BJ (cell line): ENCODE measurements at regions not wholly inside any gene's neighbourhood (a gene's known extent, or its start where the extent isn't known, plus 50 kb on each side); places are given as distances from the start of the nearest gene placed in this dataset.

ENCODE experiments used
- CTCF ChIA-PET: fragments of 350-600 bp; formaldehyde crosslinking; extraction: SDS; loops from one replicate; lab custom pipeline; 2021; ENCODE audit warnings: antibody characterized with exemption, inconsistent platforms; lab: Yijun Ruan, JAX
- POLR2A ChIA-PET: fragments of 300-600 bp; sonication (Branson Sonifier 250); formaldehyde crosslinking; extraction: SDS; loops from one replicate; lab custom pipeline; 2021; ENCODE audit warnings: antibody characterized with exemption; lab: Charles Lee
- DNase-seq: peaks from one replicate; pipeline ENCODE4 v3.0.0-alpha.2; 2011; ENCODE audit warnings: low read depth
- H3K27me3 ChIP-seq: 2 replicates; pipeline ENCODE4 v1.6.0; 2011; ENCODE audit warnings: low read length; ENCODE audit not compliant: control insufficient read depth, insufficient read depth
- H3K36me3 ChIP-seq: 2 replicates; pipeline ENCODE4 v1.5.1; 2011; ENCODE audit warnings: low read length; ENCODE audit not compliant: control insufficient read depth, insufficient read depth
- H3K4me3 ChIP-seq: 2 replicates; pipeline ENCODE4 v1.5.1; 2011; ENCODE audit warnings: low read depth, mild to moderate bottlenecking, control low read depth, low read length
- CTCF ChIP-seq: IDR thresholded peaks from 2 replicates; pipeline ENCODE4 v1.5.1; 2011; ENCODE audit warnings: low read depth, mild to moderate bottlenecking, control low read depth, inconsistent platforms, low read length, moderate library complexity; ENCODE audit not compliant: insufficient read depth

DNA sequence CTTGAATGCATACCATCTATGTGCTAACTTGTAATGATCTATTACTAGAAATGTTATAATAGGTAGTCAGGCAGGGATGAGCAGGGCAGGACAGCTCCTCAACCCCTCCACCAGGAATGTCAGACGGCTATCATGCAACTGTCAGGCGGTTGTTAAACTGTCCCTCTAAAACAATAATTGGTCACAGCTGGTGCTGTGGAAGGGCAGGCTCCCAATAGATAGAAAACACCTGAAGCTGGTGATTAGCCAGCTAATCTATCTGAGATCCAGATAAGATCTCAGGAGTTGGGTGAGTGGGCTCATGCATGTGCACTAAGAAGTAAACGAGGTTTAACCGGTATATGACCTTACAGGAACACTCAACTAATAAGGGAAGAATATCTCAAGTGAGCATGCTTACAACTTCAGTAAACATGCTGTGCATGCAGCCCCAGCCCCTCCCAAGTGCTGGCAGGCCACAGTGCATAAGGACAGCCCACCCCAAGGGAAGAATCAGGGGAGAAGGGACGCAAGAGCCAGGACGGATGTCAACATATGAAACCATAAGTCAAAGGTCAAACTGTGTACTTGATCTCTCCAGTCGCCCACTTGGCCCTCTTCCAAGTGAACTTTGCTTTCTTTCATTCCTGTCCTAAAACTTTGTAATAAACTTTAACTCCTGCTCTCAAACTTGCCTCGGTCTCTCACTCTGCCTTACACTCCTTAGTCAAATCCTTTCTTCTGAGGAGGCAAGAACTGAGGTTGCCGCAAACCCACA lies 566.2 kb upstream of the NRSN1 start:
- ChIA-PET POLR2A (no interaction called here), CTCF (no interaction called here)
- TF ChIP-seq CTCF = no peak
- H3K4me3 ChIP-seq = no peak overlapping the region
- no peaks in the 10 kb centered on the region for H3K27me3 ChIP-seq
- no peaks in the 10 kb centered on the region for H3K36me3 ChIP-seq
- no peak for DNase-seq

- ChIA-PET POLR2A (no interaction called here), CTCF (no interaction called here)
- TF ChIP-seq CTCF = no peak
- Histone ChIP-seq H3K36me3 (no peaks in the 10 kb centered on the region), H3K27me3 (no peaks in the 10 kb centered on the region), H3K4me3 (no peak overlapping the region)
- no peak for DNase-seq
Observed at GRCh38 chr6:23561732-23562131, 564.3 kb upstream of the NRSN1 start.

DNA sequence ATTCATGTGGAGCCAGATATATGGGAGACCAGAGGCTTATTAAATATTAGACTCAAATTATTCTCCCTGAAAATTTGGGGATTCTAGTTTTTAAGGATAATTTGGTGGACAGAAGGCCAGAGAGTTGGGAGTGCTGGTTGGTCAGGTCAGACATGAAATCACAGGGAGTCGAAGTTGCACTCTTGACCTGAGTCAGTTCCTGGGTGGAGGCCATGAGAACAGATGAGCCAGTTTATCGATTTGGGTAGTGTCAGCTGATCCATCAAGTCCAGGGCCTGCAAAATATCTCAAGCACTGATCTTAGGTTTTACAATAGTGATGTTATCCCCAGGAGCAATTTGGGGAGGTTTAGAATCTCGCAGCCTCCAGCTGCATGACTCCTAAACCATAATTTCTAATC lies 563.5 kb upstream of the NRSN1 start:
- no peak for TF ChIP-seq CTCF

DNA sequence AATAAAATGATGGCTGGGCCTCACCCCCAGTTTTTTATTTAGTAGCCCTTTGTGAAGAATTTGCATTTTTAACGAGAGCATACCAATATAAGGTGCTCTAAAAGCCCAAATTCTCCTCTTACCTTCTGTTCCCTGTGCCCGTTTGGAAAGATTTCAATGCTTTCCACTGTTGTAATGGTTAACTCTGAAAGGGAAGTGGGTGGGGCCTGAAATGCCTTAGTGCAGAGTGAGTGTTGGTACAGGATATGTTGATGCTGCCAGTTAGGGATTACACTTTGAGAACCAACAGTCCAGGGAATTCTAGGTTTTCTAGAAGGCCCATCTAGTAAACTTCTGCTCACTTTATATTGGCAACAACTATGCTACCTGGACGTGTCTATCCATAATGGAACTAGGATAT lies 562.7 kb upstream of the NRSN1 start:
- POLR2A ChIA-PET = no interaction called here

More for the DNA sequence above, 563.5 kb upstream of the NRSN1 start:
- no peak overlapping the region for H3K4me3 ChIP-seq
- no peaks in the 10 kb centered on the region for H3K27me3 ChIP-seq
- H3K36me3 ChIP-seq = no peaks in the 10 kb centered on the region
- POLR2A ChIA-PET = no interaction called here
- DNase-seq = no peak
- CTCF ChIA-PET = no interaction called here

DNA sequence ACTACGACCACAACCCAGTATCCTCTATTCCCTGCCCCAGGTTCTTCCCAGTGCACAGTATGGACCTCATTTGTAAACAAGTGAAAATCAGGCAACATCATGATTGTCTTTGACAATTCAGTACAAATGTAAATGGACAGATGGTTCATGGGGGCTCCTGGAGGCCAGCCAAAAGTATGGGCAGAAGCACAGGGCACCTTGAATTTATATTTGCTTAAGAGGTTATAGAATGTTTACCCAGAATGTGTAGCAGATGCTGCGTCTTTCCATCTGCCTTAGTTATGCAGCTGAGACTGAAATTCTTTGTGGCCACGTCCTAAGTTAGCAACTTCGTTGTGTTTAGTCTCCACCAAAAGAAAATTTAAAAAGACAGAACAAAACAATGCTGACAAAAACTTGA lies 559.6 kb upstream of the NRSN1 start:
- POLR2A ChIA-PET = no interaction called here
- TF ChIP-seq CTCF = no peak
- CTCF ChIA-PET = interaction anchor here (1.4 kb wide), 1 partner anchor 33 kb away, joined by 3 read pairs; no protein-coding TSS in a partner anchor

More for the DNA sequence above, 562.7 kb upstream of the NRSN1 start:
- CTCF ChIA-PET = no interaction called here
- no peak for TF ChIP-seq CTCF
- DNase-seq = no peak
- H3K36me3 ChIP-seq = no peaks in the 10 kb centered on the region
- no peaks in the 10 kb centered on the region for H3K27me3 ChIP-seq
- H3K4me3 ChIP-seq = no peak overlapping the region

More for the DNA sequence above, 559.6 kb upstream of the NRSN1 start:
- no peak for DNase-seq
- H3K27me3 ChIP-seq = no peaks in the 10 kb centered on the region
- H3K4me3 ChIP-seq = no peak overlapping the region
- no peaks in the 10 kb centered on the region for H3K36me3 ChIP-seq
